Endothelial cell of umbilical vein (primary cell): ENCODE measurements at regions not wholly inside any gene's neighbourhood (a gene's known extent, or its start where the extent isn't known, plus 50 kb on each side); places are given as distances from the start of the nearest gene placed in this dataset.

Source experiments
- BruUV-seq: library from RNA; stranded (reverse); fragments of 400-500 nt; replicated peaks from 2 replicates; lab custom pipeline; 2021; lab: Mats Ljungman, UMichigan
- CTCF ChIA-PET: fragments of 300-600, 350-600 bp; sonication (Branson Sonifier 250); formaldehyde crosslinking; loops from one replicate; lab custom pipeline; 2021; ENCODE audit warnings: antibody characterized with exemption, inconsistent platforms; lab: Charles Lee
- POLR2A ChIA-PET: fragments of 300-600, 350-600 bp; sonication (Branson Sonifier 250); formaldehyde crosslinking; loops from one replicate; lab custom pipeline; 2021; ENCODE audit warnings: antibody characterized with exemption, inconsistent platforms; lab: Charles Lee
- DNase-seq: peaks from one replicate; pipeline ENCODE4 v3.0.0-alpha.2; 2011; ENCODE audit warnings: low read depth, low spot score
- FAIRE-seq: peaks from 2 replicates; lab custom pipeline; 2011; peaks lifted over from hg19 to GRCh38; lab: Jason Lieb, UNC
- H2AFZ ChIP-seq: 2 replicates; pipeline ENCODE4 v1.6.0; 2012; ENCODE audit warnings: low read depth, low read length, control low read depth, inconsistent platforms
- H3K27ac ChIP-seq: 2 replicates; pipeline ENCODE4 v1.5.1; 2011; ENCODE audit warnings: low read depth, mild to moderate bottlenecking, control low read depth, low read length, moderate library complexity; ENCODE audit not compliant: insufficient read depth
- H3K27me3 ChIP-seq, 2 experiments: 2 replicates each; pipeline versions ENCODE4 v1.6.0 to v1.6.1; 2011; ENCODE audit warnings: low read length in 2 of 2, mixed read lengths in 1 of 2; ENCODE audit not compliant: control insufficient read depth in 2 of 2, insufficient read depth in 2 of 2
- H3K36me3 ChIP-seq, 2 experiments: 2 replicates in 1 of 2; 3 replicates in 1 of 2; pipeline ENCODE4 v1.5.1; 2011; ENCODE audit warnings: low read length in 2 of 2, mild to moderate bottlenecking in 1 of 2, moderate library complexity in 1 of 2; ENCODE audit not compliant: control insufficient read depth in 2 of 2, insufficient read depth in 2 of 2; ENCODE audit errors: extremely low read depth in 1 of 2
- H3K4me1 ChIP-seq: 3 replicates; pipeline ENCODE4 v1.5.1; 2011; ENCODE audit warnings: mild to moderate bottlenecking, low read length; ENCODE audit not compliant: control insufficient read depth, insufficient read depth; ENCODE audit errors: extremely low read depth
- H3K4me2 ChIP-seq: 2 replicates; pipeline ENCODE4 v1.6.1; 2011; ENCODE audit warnings: low read length, control low read depth, mixed read lengths; ENCODE audit not compliant: insufficient read depth
- H3K4me3 ChIP-seq, 3 experiments: fragments of 200-600 bp in 1 of 3; sonication (generic), shearing (Covaris generic) in 1 of 3; replicated peaks in 1 of 3; 2 replicates each; pipeline ENCODE4 v1.5.1; 2011 to 2016; ENCODE audit warnings: control low read depth in 3 of 3, low read length in 3 of 3, mild to moderate bottlenecking in 2 of 3, inconsistent platforms in 1 of 3, low read depth in 1 of 3, moderate library complexity in 1 of 3; ENCODE audit not compliant: insufficient read depth in 1 of 3
- H3K79me2 ChIP-seq: 2 replicates; pipeline ENCODE4 v1.6.0; 2012; ENCODE audit warnings: low read length, inconsistent platforms; ENCODE audit not compliant: control insufficient read depth, insufficient read depth
- H3K9ac ChIP-seq: replicated peaks from 2 replicates; pipeline ENCODE3; 2011; ENCODE audit warnings: low read length, control low read depth; ENCODE audit not compliant: insufficient read depth; ENCODE audit errors: extremely low read depth
- H3K9me1 ChIP-seq: replicated peaks from 3 replicates; pipeline ENCODE4 v1.6.0; 2011; ENCODE audit warnings: mild to moderate bottlenecking, low read length; ENCODE audit not compliant: control insufficient read depth, insufficient read depth; ENCODE audit errors: extremely low read depth
- H3K9me3 ChIP-seq: replicated peaks from 2 replicates; pipeline ENCODE4 v1.5.1; 2012; ENCODE audit warnings: low read length, inconsistent platforms; ENCODE audit not compliant: control insufficient read depth, insufficient read depth
- H4K20me1 ChIP-seq: replicated peaks from 2 replicates; pipeline ENCODE3; 2011; ENCODE audit warnings: mild to moderate bottlenecking, low read length; ENCODE audit not compliant: control insufficient read depth, insufficient read depth; ENCODE audit errors: extremely low read depth
- CTCF ChIP-seq, 2 donors: IDR thresholded peaks; 1 replicate in 1 of 2; 2 replicates in 1 of 2; pipeline ENCODE4 v1.5.1; 2011; ENCODE audit warnings: low read length in 2 of 2, mild to moderate bottlenecking in 2 of 2, moderate library complexity in 2 of 2, control low read depth in 1 of 2, inconsistent platforms in 1 of 2, low read depth in 1 of 2; ENCODE audit not compliant: insufficient read depth in 1 of 2; ENCODE audit errors: extremely low read depth in 1 of 2
- EZH2 ChIP-seq: IDR thresholded peaks from 2 replicates; pipeline ENCODE4 v1.6.1; 2012; ENCODE audit warnings: borderline replicate concordance, low read depth, mild to moderate bottlenecking, moderate library complexity, low read length, inconsistent platforms; ENCODE audit not compliant: severe bottlenecking
- FOS ChIP-seq: IDR thresholded peaks from 2 replicates; pipeline ENCODE4 v1.6.1; 2011; ENCODE audit warnings: mild to moderate bottlenecking, low read length, moderate library complexity, borderline replicate concordance; ENCODE audit not compliant: insufficient read depth
- GATA2 ChIP-seq: IDR thresholded peaks from 2 replicates; pipeline ENCODE4 v1.7.0; 2011; ENCODE audit warnings: low read depth, mild to moderate bottlenecking, moderate library complexity, mixed read lengths, low read length; ENCODE audit not compliant: insufficient read length, insufficient read depth
- JUN ChIP-seq: IDR thresholded peaks from 2 replicates; pipeline ENCODE4 v1.6.1; 2011; ENCODE audit warnings: borderline replicate concordance, low read depth; ENCODE audit not compliant: insufficient read length, insufficient read depth
- MAX ChIP-seq: IDR thresholded peaks from 2 replicates; pipeline ENCODE4 v1.6.1; 2011; ENCODE audit not compliant: insufficient read depth, insufficient read length
- MYC ChIP-seq: IDR thresholded peaks from one replicate; pipeline ENCODE4 v1.6.1; 2011; ENCODE audit warnings: mild to moderate bottlenecking, low read depth, low read length
- POLR2A ChIP-seq: IDR thresholded peaks from 2 replicates; pipeline ENCODE4 v1.6.1; 2012; ENCODE audit warnings: low read depth, mild to moderate bottlenecking, control low read depth, low read length
- POLR2AphosphoS5 ChIP-seq: IDR thresholded peaks from 2 replicates; pipeline ENCODE4 v1.6.1; 2012; ENCODE audit warnings: low read depth, mild to moderate bottlenecking, control low read depth, low read length, moderate library complexity; ENCODE audit not compliant: insufficient read depth
- dilution Hi-C: fragments of 300-500 bp; cut with MboI; formaldehyde crosslinking; loops from one replicate; pipeline ENCODE4 v1.15.0; 2019; ENCODE audit warnings: low sequenced_read_pairs; ENCODE audit not compliant: extremely low pct_ligation_motif_present
- intact Hi-C: fragments of 100-400 bp; cut with micrococcal nuclease; formaldehyde crosslinking; loops from one replicate; pipeline ENCODE4 v1.10.0; 2022

DNA sequence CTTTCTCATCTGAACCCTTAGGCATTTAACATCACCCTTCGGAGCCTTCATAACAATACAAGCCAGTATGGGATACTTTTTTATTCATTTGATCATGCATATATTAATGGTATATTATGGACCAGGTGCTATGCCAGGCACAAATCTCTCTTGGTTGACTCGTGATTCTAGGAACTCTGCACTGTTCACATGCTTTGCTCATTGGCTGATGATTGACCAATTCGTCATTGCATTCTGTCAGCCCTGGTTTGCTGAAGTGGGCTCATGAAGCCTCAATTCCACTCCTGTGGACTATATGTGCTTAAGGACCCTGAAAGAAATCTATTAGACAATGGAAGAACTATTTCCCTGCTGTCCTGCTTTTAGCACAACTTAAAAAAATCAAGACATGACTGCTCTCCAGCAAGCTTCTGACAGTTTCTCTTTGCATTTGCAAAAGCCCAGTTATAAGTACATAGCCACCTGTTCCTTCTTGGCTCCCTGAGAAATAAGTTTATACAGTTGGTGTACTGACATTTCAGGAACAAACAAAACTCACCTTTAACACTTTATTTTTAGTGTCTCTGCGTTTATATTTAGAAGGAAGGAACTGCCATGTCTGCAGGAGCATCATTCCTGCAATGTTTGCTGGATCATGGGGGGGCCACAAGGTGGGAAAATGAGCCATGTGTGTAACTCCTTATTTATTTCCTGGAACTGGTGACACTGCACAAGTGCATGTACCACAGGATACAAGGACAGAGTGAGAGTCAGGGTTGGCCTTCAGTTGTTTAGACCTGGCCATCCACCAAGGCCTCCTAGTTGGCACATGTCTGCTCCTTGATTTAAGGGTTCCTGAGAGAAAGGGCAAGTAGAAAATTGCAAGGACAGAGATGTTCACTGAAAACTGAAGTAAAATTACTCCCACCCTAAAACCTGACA lies 146.0 kb upstream of the NAMPT start:
- Histone ChIP-seq H3K4me1 (no peaks in the 10 kb centered on the region), H3K4me3 (no peak overlapping the region), H3K27me3 (no peaks in the 10 kb centered on the region), H3K79me2 (no peaks in the 10 kb centered on the region), H2AFZ (no peak overlapping the region), H3K36me3 (no peaks in the 10 kb centered on the region), H3K27ac (no peak overlapping the region), H3K9ac (no peak overlapping the region), H3K9me3 (no peaks in the 10 kb centered on the region), H3K9me1 (no peaks in the 10 kb centered on the region), H3K4me2 (no peak overlapping the region), H4K20me1 (no peaks in the 10 kb centered on the region)
- dilution Hi-C loops: no loop called here
- BruUV-seq: no TSS peak
- no peak for TF ChIP-seq JUN
- no peak for TF ChIP-seq POLR2AphosphoS5
- TF ChIP-seq MAX: no peak
- TF ChIP-seq CTCF (IDR thresholded peaks at IDR 0.05; ENCODE audit: extremely low read depth in 1 of 2, insufficient read depth in 1 of 2, low read depth in 1 of 2, low read length in 2 of 2): no peak
- TF ChIP-seq POLR2A: no peak
- TF ChIP-seq EZH2: no peak
- TF ChIP-seq MYC: no peak
- no peak for TF ChIP-seq FOS
- TF ChIP-seq GATA2: no peak
- intact Hi-C loops: no loop called here
- POLR2A ChIA-PET: no interaction called here
- no peak for DNase-seq
- CTCF ChIA-PET: interaction anchor here (0.6 kb wide), 1 partner anchor 55 kb away, joined by 3 read pairs; no protein-coding TSS in a partner anchor
- FAIRE-seq: no peak
